ENCODE measurements at regions not wholly inside any gene's neighbourhood (a gene's known extent, or its start where the extent isn't known, plus 50 kb on each side); places are given as distances from the start of the nearest gene placed in this dataset.

DNA sequence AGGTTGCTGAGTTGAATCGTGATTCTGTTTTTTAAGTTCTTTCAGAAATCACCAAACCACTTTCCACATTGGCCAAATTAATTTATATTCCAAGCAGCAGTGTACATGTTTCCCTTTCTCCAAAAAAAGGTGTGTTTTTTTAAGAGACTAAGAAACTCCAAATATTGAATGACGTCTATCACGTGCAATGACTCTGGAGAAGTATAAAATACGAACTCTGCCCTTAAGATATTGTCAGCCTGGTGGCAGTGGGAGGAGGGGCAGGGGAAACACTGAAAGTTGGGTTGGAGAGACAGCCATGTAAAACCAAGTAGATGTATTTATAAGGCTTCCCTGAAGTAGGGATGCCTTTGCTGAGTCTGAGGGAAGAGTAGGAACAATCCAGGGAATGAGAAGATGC, 50.1 kb upstream of the DHRS4 start:
- DNase-seq (ENCODE audit: extremely low read depth, insufficient read length), result no peak
- Histone ChIP-seq H3K4me3 (replicated peaks; ENCODE audit: low read depth, low read length) (no peak overlapping the region), H3K27me3 (replicated peaks; ENCODE audit: control insufficient read depth, insufficient read depth, low read length) (no peaks in the 10 kb centered on the region), H3K36me3 (ENCODE audit: control insufficient read depth, insufficient read depth, low read length) (no peaks in the 10 kb centered on the region)
- TF ChIP-seq, protein P1, sequence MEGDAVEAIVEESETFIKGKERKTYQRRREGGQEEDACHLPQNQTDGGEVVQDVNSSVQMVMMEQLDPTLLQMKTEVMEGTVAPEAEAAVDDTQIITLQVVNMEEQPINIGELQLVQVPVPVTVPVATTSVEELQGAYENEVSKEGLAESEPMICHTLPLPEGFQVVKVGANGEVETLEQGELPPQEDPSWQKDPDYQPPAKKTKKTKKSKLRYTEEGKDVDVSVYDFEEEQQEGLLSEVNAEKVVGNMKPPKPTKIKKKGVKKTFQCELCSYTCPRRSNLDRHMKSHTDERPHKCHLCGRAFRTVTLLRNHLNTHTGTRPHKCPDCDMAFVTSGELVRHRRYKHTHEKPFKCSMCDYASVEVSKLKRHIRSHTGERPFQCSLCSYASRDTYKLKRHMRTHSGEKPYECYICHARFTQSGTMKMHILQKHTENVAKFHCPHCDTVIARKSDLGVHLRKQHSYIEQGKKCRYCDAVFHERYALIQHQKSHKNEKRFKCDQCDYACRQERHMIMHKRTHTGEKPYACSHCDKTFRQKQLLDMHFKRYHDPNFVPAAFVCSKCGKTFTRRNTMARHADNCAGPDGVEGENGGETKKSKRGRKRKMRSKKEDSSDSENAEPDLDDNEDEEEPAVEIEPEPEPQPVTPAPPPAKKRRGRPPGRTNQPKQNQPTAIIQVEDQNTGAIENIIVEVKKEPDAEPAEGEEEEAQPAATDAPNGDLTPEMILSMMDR (IDR thresholded peaks at IDR 0.05; ENCODE audit: insufficient read depth, low read length, poor library complexity, severe bottlenecking), result no peak
